ENCODE measurements at regions not wholly inside any gene's neighbourhood (a gene's known extent, or its start where the extent isn't known, plus 50 kb on each side); places are given as distances from the start of the nearest gene placed in this dataset.

DNA sequence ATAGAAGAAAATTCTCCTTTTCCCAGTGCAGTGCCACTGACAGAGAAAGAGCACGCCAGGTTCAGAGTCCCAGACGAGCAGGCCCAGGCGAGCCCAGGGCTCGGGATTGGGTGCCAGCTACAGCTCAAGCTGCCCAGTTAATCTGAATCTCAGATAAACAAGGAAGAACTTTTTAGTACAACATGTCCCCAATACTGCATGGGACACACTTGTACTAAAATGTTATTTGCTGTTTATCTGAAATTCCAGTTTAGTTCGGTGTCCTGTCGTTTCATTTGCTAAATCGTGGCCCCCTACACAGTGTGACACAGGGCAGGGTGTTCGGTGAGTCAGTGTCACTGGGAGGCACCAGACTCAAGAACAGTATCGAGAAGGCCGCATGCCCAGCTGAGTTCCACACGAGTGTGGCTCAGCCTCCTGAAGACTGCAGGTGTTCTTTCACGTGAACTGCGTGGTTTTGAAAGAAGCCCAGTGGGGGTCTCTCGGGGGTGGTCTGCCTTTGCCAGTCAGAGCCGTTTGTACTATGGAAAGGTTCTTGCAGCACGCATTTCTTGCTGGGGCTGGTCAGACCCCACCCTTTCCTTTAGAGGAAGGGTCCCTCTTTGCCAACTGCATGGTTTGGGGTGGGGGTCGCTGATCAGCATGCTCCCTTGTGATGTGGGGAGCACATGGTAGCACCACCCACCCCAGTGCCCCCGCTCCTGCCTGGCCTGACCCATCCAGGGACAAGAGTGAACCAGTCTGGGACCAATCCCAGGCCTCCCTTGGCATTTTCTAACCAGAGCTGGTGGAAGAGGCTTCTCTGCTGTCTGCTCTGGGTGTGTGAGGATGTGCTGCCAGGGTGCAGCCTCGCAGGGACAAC is 115.6 kb upstream of the B3GAT1 start:
- Mint-ChIP-seq H3K4me3 (no peak overlapping the region), H3K36me3 (no peaks in the 10 kb centered on the region), H3K27me3 (no peaks in the 10 kb centered on the region), H3K4me1 (no peaks in the 10 kb centered on the region), H3K9me3 (no peaks in the 10 kb centered on the region), H3K27ac (no peak overlapping the region)
- DNase-seq = no peak

DNA sequence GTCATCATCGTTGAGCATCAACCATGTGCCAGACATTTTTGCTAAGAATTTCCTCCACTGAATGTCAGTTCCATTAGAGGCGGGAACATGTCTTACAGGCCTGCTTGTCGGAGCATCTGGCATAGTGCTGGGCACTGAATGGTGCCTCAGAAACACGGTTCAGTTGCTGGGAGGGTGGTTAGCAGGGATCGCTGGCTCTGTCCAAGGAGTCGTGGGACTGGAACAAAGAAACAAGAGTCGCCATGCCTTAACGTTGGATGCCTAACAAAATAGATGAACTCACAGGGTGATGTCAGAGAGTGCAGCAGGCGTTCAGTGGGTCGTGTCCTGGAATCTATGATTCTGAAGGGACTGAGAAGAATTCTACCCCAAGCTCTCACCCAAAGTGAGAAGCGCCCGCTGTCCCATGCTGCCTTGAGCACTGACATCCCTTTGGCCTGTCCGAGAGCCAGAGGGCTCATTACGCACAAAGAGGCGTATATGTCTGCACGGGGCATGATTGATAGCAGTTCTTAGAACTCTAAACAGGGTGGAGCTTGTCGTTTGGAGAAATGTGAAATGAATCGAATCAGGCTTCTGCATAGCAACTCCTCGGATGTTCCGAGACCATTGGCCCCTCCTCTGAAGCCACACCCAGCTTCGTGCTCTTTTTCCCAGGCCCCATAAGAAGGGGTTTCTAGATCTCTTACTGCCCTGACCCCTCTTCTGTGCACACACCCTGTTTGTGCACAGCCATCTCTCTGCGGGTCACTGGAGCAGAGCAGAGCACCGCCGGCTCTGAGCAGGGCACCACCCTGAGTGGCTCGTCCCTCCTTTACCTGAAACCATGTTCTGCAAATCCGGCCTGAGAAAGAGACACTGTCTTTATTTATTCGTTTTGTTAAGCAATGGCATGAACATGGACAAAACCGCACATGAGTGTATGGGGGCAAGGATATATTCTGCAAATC is 113.1 kb upstream of the B3GAT1 start:
- H3K27me3 Mint-ChIP-seq = no peaks in the 10 kb centered on the region
- no peaks in the 10 kb centered on the region for H3K9me3 Mint-ChIP-seq
- DNase-seq = no peak
- no peaks in the 10 kb centered on the region for H3K36me3 Mint-ChIP-seq
- no peak overlapping the region for H3K27ac Mint-ChIP-seq
- no peak overlapping the region for H3K4me3 Mint-ChIP-seq
- H3K4me1 Mint-ChIP-seq = no peaks in the 10 kb centered on the region

GRCh38 chr11:134524201-134524600 is 112.2 kb upstream of the B3GAT1 start:
- no peaks in the 10 kb centered on the region for H3K36me3 Mint-ChIP-seq
- no peaks in the 10 kb centered on the region for H3K4me1 Mint-ChIP-seq
- no peak overlapping the region for H3K27ac Mint-ChIP-seq
- no peak for DNase-seq
- H3K9me3 Mint-ChIP-seq = no peaks in the 10 kb centered on the region
- no peak overlapping the region for H3K4me3 Mint-ChIP-seq
- H3K27me3 Mint-ChIP-seq = no peaks in the 10 kb centered on the region

DNA sequence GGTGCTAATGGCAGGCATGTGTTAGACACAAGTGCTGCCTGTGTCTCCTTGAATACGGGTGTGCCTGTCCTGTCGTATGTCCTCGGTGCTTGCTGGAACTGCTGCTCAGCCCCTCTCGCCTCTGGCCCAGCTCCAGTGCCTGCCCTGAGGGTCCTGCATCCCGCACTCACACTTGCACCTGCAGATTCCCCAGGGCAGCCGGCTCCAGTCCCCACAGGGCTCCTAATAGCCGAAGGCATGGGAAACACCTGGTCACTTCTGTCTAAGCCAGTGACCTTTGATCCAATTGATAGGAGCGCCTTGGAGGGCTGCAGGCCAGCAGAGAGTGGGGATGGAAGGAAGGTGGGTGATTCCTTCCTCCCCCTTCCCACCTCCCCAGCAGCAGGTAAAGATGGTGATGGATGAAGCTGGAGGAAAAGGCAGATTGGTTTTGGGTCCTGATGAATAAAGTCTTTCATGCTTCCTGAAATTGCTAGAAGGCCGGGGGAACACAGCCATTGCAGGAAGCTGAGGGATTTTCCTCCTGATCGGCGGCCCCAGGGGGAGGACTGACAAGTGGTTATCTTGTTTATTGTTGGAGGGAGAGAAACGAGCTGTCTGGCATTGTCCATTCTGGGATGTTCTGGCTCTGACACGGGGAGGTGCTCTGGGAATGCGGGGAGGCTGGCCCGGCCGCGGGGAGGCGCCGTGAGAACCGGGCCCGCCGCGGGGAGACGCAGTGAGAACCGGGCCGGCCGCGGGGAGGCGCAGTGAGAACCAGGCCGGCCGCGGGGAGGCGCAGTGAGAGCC is 110.9 kb upstream of the B3GAT1 start:
- Mint-ChIP-seq H3K4me3 (no peak overlapping the region), H3K9me3 (no peaks in the 10 kb centered on the region)

GRCh38 chr11:134521452-134522289 is 109.6 kb upstream of the B3GAT1 start:
- no peak overlapping the region for H3K27ac Mint-ChIP-seq
- no peaks in the 10 kb centered on the region for H3K27me3 Mint-ChIP-seq
- no peak overlapping the region for H3K4me3 Mint-ChIP-seq
- H3K4me1 Mint-ChIP-seq = no peaks in the 10 kb centered on the region
- DNase-seq = no peak
- H3K9me3 Mint-ChIP-seq = no peaks in the 10 kb centered on the region
- H3K36me3 Mint-ChIP-seq = no peaks in the 10 kb centered on the region

More for the DNA sequence above, 110.9 kb upstream of the B3GAT1 start:
- H3K4me1 Mint-ChIP-seq = no peaks in the 10 kb centered on the region
- H3K27me3 Mint-ChIP-seq = no peaks in the 10 kb centered on the region
- DNase-seq = no peak
- H3K36me3 Mint-ChIP-seq = no peaks in the 10 kb centered on the region
- H3K27ac Mint-ChIP-seq = no peak overlapping the region

DNA sequence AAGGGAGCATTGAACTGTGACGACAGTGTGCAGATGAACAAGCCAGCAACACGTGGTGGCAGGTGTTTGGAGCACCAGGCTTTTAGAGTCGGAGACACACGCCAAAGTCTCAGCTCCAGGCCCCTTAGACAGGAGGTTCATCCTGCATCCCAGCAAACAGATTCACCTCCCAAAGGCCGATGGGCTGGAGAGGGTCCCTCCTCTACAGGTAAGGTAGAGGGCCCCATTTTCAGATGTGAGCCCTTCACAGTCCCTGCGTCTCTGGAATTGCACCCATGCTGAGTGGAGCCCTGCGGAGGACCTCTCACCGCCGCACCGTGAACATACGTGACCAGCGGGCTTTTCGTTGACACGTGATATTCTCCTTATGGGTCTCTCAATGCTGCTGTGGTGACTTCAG is 109.0 kb upstream of the B3GAT1 start:
- no peaks in the 10 kb centered on the region for H3K27me3 Mint-ChIP-seq
- no peaks in the 10 kb centered on the region for H3K9me3 Mint-ChIP-seq

GRCh38 chr11:134519788-134520187 is 107.7 kb upstream of the B3GAT1 start:
- DNase-seq = no peak
- Mint-ChIP-seq H3K27ac (no peak overlapping the region), H3K9me3 (no peaks in the 10 kb centered on the region), H3K4me1 (no peaks in the 10 kb centered on the region), H3K27me3 (no peaks in the 10 kb centered on the region), H3K4me3 (no peak overlapping the region), H3K36me3 (no peaks in the 10 kb centered on the region)

More for the DNA sequence above, 109.0 kb upstream of the B3GAT1 start:
- H3K36me3 Mint-ChIP-seq = no peaks in the 10 kb centered on the region
- no peaks in the 10 kb centered on the region for H3K4me1 Mint-ChIP-seq
- DNase-seq = no peak
- H3K27ac Mint-ChIP-seq = no peak overlapping the region
- H3K4me3 Mint-ChIP-seq = no peak overlapping the region

- Mint-ChIP-seq H3K9me3 (no peaks in the 10 kb centered on the region), H3K27me3 (no peaks in the 10 kb centered on the region), H3K4me1 (no peaks in the 10 kb centered on the region), H3K27ac (no peak overlapping the region), H3K36me3 (no peaks in the 10 kb centered on the region), H3K4me3 (no peak overlapping the region)
- no peak for DNase-seq
These were observed 107.3 kb upstream of the B3GAT1 start for GRCh38 chr11:134519390-134519750.

GRCh38 chr11:134518616-134519389 is 106.8 kb upstream of the B3GAT1 start:
- Mint-ChIP-seq H3K4me1 (no peaks in the 10 kb centered on the region), H3K27me3 (no peaks in the 10 kb centered on the region), H3K27ac (no peak overlapping the region), H3K9me3 (no peaks in the 10 kb centered on the region), H3K36me3 (no peaks in the 10 kb centered on the region), H3K4me3 (no peak overlapping the region)
- DNase-seq = no peak

DNA sequence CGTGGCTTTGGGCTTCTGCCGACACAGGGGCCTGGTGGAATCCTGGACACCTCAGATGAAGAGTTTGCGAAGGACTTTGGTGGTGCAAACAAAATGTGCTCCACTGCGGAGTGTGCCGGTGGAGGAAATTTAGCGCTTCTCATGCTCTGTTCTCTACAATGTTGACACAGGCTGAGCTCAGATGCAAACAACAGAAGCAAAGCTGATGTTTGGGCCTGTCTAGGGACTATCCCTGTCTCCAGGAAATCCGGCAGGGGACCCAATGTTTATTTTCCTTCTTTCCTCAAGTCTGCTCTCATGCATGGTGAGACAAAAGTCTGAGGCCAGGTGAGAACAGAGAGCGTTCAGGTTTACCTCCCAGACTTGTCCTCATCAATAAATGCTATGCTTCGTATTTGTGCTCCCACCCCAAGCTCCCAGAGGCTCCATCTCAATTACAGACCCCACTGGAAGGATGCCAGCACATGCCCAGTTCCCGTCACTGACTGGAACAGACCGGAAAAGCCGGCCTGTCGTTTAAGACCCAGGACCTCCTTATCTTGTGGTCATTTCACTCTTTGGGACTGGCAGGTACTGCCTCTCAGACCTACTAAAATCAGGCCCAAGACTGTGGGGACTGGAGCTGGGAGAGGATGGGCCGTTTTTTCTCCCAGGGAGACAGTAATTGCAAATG is 105.7 kb upstream of the B3GAT1 start:
- Mint-ChIP-seq H3K36me3 (no peaks in the 10 kb centered on the region), H3K4me1 (no peaks in the 10 kb centered on the region), H3K4me3 (no peak overlapping the region), H3K27me3 (peaks cover 3% of the 10 kb centered on the region), H3K27ac (no peak overlapping the region), H3K9me3 (no peaks in the 10 kb centered on the region)
- no peak for DNase-seq

DNA sequence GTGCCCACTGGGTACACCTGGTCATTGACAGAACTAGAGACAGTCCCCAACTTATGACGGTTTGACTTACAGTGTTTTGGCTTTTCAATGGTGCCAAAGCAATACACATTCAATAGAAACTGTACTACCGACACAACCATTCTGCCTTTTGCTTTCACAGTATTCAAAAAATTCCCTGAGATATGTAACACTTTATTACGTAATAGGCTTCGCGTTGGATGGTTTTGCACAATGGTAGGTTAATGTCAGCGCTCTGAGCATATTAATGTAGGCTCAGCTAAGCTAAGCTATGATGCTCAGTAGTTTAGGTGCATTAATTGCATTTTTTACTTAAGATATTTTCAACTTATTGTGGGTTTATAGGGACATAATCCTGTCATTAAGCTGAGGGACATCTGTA is 105.1 kb upstream of the B3GAT1 start:
- H3K4me1 Mint-ChIP-seq = no peaks in the 10 kb centered on the region
- H3K9me3 Mint-ChIP-seq = no peaks in the 10 kb centered on the region
- H3K27ac Mint-ChIP-seq = no peak overlapping the region
- DNase-seq = no peak
- H3K4me3 Mint-ChIP-seq = no peak overlapping the region
- H3K36me3 Mint-ChIP-seq = no peaks in the 10 kb centered on the region
- peaks cover 3% of the 10 kb centered on the region for H3K27me3 Mint-ChIP-seq

DNA sequence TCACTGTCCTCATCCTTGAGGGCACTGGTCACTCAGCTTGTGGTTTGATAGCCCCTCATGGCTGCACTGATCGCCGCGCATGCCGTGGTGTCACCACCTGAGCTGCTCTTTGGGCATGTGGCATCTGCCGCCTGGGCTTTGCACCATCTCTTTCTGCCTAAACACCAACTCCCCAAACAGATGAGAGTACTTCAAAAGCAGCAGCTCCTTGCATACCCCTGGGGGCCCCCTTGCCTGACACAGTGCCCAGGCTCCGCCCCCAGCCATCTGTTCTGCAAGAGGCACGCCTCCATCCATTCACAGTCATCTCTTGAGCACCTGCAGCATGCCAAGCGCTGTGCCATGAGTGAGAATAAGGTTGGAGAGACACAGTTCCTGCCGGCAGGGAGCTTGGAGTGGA is 104.5 kb upstream of the B3GAT1 start:
- Mint-ChIP-seq H3K4me1 (no peaks in the 10 kb centered on the region), H3K27ac (no peak overlapping the region), H3K4me3 (no peak overlapping the region), H3K27me3 (peaks cover 3% of the 10 kb centered on the region), H3K9me3 (no peaks in the 10 kb centered on the region), H3K36me3 (no peaks in the 10 kb centered on the region)
- no peak for DNase-seq
